SH-SY5Y (cell line): ENCODE measurements at regions not wholly inside any gene's neighbourhood (a gene's known extent, or its start where the extent isn't known, plus 50 kb on each side); places are given as distances from the start of the nearest gene placed in this dataset.

ENCODE experiments used
- GATA2 ChIP-seq: IDR thresholded peaks from 2 replicates; pipeline ENCODE4 v1.6.1; 2011; ENCODE audit warnings: mild to moderate bottlenecking, low read depth, low read length
- GATA3 ChIP-seq: IDR thresholded peaks from 2 replicates; pipeline ENCODE4 v1.6.1; 2011; ENCODE audit warnings: low read depth, mild to moderate bottlenecking, low read length, moderate library complexity

GRCh38 chr4:181020456-181020855, 1222.7 kb upstream of the TENM3 start:
- TF ChIP-seq GATA2 (no peak), GATA3 (no peak)
